ENCODE measurements at regions not wholly inside any gene's neighbourhood (a gene's known extent, or its start where the extent isn't known, plus 50 kb on each side); places are given as distances from the start of the nearest gene placed in this dataset.

DNA sequence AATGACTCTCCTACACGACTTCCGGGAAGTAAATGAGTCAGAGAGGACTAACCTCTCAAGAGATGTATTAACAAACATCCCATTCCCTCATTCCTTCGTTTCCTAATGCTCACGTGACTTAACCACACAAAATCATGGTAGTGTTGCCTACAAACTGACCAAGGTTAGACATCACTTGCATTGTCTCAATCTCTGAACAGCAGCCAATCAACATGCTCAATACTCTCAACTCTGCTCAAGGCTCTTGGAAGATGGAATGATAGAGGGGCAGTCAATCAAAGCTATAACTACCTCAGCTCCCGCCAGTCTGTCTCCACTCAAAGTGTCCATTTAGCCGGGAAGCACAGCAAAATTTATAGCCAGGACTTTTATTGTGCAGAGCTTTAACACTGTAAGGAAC is 143.8 kb upstream of the PIK3R1 start:
- peaks cover 2% of the 10 kb centered on the region for H3K4me1 ChIP-seq (ENCODE audit: insufficient read depth)
- 46 to 57% (median 51%) methylated on average over 6 of the region's 6 CpGs for WGBS, 3 donors
- intact Hi-C loops (cut with DNase I) = no loop called here

DNA sequence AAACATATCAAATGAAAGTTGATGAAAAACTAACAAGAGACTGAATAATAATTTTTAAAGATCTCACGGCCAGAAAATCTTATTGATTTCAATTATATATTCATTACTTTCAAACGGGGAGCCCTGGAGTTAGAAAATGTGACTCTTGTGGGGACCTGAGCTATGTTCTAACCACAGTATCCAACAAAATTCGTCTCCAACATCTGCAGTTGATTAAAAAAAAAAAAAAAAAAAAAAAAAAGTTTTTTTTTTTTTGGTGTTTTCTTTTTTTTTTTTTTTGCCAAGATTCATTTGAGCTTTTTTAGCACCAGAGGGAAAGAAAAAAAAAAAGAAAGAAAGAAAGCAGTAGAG is 144.3 kb upstream of the PIK3R1 start:
- no peak overlapping the region for H3K27ac ChIP-seq

More for the DNA sequence above, 143.8 kb upstream of the PIK3R1 start:
- DNase-seq = no peak
- TF ChIP-seq POLR2A (IDR thresholded peaks at IDR 0.05) (no peak), EP300 (IDR thresholded peaks at IDR 0.05) (no peak)
- TF ChIP-seq, protein P1, sequence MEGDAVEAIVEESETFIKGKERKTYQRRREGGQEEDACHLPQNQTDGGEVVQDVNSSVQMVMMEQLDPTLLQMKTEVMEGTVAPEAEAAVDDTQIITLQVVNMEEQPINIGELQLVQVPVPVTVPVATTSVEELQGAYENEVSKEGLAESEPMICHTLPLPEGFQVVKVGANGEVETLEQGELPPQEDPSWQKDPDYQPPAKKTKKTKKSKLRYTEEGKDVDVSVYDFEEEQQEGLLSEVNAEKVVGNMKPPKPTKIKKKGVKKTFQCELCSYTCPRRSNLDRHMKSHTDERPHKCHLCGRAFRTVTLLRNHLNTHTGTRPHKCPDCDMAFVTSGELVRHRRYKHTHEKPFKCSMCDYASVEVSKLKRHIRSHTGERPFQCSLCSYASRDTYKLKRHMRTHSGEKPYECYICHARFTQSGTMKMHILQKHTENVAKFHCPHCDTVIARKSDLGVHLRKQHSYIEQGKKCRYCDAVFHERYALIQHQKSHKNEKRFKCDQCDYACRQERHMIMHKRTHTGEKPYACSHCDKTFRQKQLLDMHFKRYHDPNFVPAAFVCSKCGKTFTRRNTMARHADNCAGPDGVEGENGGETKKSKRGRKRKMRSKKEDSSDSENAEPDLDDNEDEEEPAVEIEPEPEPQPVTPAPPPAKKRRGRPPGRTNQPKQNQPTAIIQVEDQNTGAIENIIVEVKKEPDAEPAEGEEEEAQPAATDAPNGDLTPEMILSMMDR (IDR thresholded peaks at IDR 0.05) = no peak
- Histone ChIP-seq H3K9me3 (no peaks in the 10 kb centered on the region), H3K27ac (no peak overlapping the region), H3K36me3 (no peaks in the 10 kb centered on the region), H3K27me3 (no peaks in the 10 kb centered on the region), H3K4me3 (no peak overlapping the region)

DNA sequence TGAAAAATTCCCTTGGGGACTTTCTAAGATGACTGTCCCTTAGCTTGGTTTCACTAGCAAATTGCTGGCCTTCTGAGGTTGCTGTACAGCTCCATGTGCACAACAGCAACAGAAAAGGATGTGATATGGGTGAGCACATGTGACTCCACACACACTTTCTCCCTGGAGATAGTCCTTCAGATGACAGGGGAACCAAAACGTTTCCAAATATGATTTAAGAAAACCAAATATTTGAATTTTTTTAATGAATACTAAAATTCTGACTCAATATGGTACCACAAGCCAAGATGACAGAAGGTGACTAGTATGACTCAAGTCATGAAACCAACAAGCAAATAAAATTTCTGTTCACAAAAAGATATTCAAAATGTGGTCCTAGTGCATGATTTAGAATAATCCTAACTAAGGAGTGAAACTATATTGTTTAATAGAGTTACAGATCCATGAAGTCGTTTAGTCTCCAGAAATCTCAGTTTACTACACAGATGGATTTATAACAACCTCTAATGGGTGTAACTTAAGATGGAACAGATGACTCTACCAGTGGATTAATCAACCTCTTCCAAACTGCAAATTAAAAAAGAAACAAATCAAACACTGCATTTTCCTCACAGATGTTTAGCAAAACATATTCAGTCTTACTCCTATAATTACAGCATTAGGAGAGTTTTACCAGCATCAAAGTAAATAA is 144.8 kb upstream of the PIK3R1 start:
- Histone ChIP-seq H3K4me3 (no peak overlapping the region), H3K27ac (no peak overlapping the region), H3K36me3 (no peaks in the 10 kb centered on the region), H3K4me1 (ENCODE audit: insufficient read depth) (peaks cover 2% of the 10 kb centered on the region), H3K9me3 (no peaks in the 10 kb centered on the region), H3K27me3 (no peaks in the 10 kb centered on the region)
- intact Hi-C loops (cut with DNase I) = no loop called here
- TF ChIP-seq, protein P1 (IDR thresholded peaks at IDR 0.05) = no peak
- TF ChIP-seq EP300 (IDR thresholded peaks at IDR 0.05) (no peak), POLR2A (IDR thresholded peaks at IDR 0.05) (no peak)
- DNase-seq = no peak
- WGBS, 3 donors = 29 to 48% (median 31%) methylated on average over 2 of the region's 2 CpGs

More for the DNA sequence above, 144.3 kb upstream of the PIK3R1 start:
- Histone ChIP-seq H3K27me3 (no peaks in the 10 kb centered on the region), H3K4me1 (ENCODE audit: insufficient read depth) (peaks cover 2% of the 10 kb centered on the region), H3K36me3 (no peaks in the 10 kb centered on the region), H3K4me3 (no peak overlapping the region), H3K9me3 (no peaks in the 10 kb centered on the region)
- WGBS, 3 donors = 40 to 53% (median 44%) methylated on average over 3 of the region's 3 CpGs
- TF ChIP-seq EP300 (IDR thresholded peaks at IDR 0.05) (no peak), POLR2A (IDR thresholded peaks at IDR 0.05) (no peak)
- TF ChIP-seq, protein P1 (IDR thresholded peaks at IDR 0.05) = no peak
- no peak for DNase-seq
- intact Hi-C loops (cut with DNase I) = no loop called here

DNA sequence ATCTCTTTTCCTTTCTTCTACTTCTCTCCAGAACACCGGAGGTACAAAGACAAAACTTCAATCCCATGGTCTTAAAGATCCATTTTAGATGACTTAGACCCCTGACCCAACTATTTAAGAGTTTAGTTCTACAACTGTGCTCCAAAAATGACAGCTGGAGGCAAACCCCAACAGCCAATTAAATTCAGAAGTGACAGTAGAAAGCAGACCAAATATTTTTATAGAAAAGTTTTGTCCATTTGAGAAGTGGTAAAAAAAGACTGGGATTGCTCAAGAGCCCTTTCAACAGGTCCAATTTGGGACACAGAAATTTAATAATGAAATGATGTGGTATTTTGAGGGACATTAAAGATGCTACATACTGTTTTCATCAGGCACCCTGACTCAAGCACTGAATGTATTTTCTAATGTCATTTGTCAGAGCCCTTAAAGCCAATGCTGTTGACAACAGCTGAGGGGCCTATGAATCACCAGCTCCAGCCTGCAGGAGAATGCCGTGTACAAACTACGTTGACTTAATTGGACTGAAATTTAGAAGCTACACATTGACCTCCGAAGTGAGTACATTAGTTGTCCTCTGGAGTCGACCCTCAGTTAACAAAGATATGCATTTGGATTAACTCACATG is 147.5 kb upstream of the PIK3R1 start:
- no peak overlapping the region for H3K27ac ChIP-seq

More for the DNA sequence above, 147.5 kb upstream of the PIK3R1 start:
- Histone ChIP-seq H3K9me3 (no peaks in the 10 kb centered on the region), H3K4me1 (ENCODE audit: insufficient read depth) (peaks cover 2% of the 10 kb centered on the region), H3K36me3 (no peaks in the 10 kb centered on the region), H3K4me3 (no peak overlapping the region), H3K27me3 (no peaks in the 10 kb centered on the region)
- DNase-seq = no peak
- WGBS, 3 donors = 85 to 91% (median 90%) methylated on average over 5 of the region's 5 CpGs
- TF ChIP-seq, protein P1 (IDR thresholded peaks at IDR 0.05) = no peak
- TF ChIP-seq POLR2A (IDR thresholded peaks at IDR 0.05) (no peak), EP300 (IDR thresholded peaks at IDR 0.05) (no peak)
- intact Hi-C loops (cut with DNase I) = no loop called here
